ENCODE measurements at regions not wholly inside any gene's neighbourhood (a gene's known extent, or its start where the extent isn't known, plus 50 kb on each side); places are given as distances from the start of the nearest gene placed in this dataset.

- TF ChIP-seq CTCF (IDR thresholded peaks at IDR 0.05), result no peak
- no peak for TF ChIP-seq POLR2AphosphoS5 (IDR thresholded peaks at IDR 0.05; ENCODE audit: insufficient read depth in 1 of 2, low read depth in 1 of 2)
- TF ChIP-seq POLR2A (IDR thresholded peaks at IDR 0.05), result no peak
Measured at GRCh38 chr11:116618461-116618860, 154.3 kb downstream of the BUD13 start.
